ENCODE measurements at regions not wholly inside any gene's neighbourhood (a gene's known extent, or its start where the extent isn't known, plus 50 kb on each side); places are given as distances from the start of the nearest gene placed in this dataset.
A peak's percentile ranks its signal among the peaks of the same experiment; 100 is the strongest.

DNA sequence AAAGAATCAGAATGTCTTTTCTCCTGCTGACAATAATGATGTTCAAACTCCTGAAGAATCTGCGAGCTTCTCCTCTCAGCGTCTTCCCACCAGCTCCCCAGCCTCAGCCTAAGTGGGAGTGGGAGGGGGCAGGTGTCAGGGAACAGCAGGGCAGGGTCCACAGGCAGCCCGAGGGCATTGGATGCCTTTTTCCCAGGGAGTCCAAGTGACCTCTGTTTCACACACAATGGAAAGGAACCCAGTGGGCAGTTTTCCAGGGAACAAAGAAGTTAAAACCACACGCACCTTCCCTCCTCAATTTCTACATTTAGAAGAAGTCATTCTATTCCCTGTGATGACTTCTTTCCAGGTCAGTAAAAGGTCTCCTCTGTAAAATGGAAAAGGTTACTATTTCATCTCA lies 278.5 kb downstream of the PARM1 start:
- no peak for DNase-seq
- no peak overlapping the region for H3K4ac ChIP-seq (ENCODE audit: low read depth, low read length)
- H3K79me1 ChIP-seq (ENCODE audit: insufficient read depth, low read depth, low read length, poor library complexity, severe bottlenecking), result no peaks in the 10 kb centered on the region
- H3K27ac ChIP-seq (ENCODE audit: insufficient read length, low read depth, low read length), result no peak overlapping the region
- H3K9ac ChIP-seq (ENCODE audit: extremely low read depth, insufficient read length, low read length), result no peak overlapping the region
- H3K4me1 ChIP-seq (ENCODE audit: insufficient read depth, low read length), result no peaks in the 10 kb centered on the region
- no peak overlapping the region for H3K18ac ChIP-seq (ENCODE audit: insufficient read length, low read depth, low read length)
- no peak overlapping the region for H2BK15ac ChIP-seq (ENCODE audit: low read depth, low read length)
- no peak overlapping the region for H3K4me2 ChIP-seq (ENCODE audit: insufficient read depth, insufficient read length, low read length)
- Mint-ChIP-seq H3K9me3 (peaks cover 2 to 6% of the 10 kb centered on the region in 2 experiments), H3K4me1 (no peaks in the 10 kb centered on the region; a peak in 2 of 4 replicates), H3K36me3 (ENCODE audit: insufficient read depth in 1 of 3, low read depth in 3 of 3) (no peaks in the 10 kb centered on the region; a peak in 1 of 7 replicates), H3K4me3 (no peak overlapping the region), H3K27ac (no peak overlapping the region), H3K27me3 (ENCODE audit: low read depth) (no peaks in the 10 kb centered on the region)
- H3K23me2 ChIP-seq (ENCODE audit: insufficient read length, low read depth, low read length, poor library complexity, severe bottlenecking), result no peaks in the 10 kb centered on the region
- no peaks in the 10 kb centered on the region for H4K20me1 ChIP-seq (ENCODE audit: control insufficient read depth, insufficient read depth, insufficient read length)
- no peaks in the 10 kb centered on the region for H3K79me2 ChIP-seq (ENCODE audit: insufficient read depth, low read length)
- no peak overlapping the region for H2AFZ ChIP-seq (ENCODE audit: low read length)
- no peak overlapping the region for H3K56ac ChIP-seq (ENCODE audit: insufficient read length, low read depth, low read length)
- H3K27me3 ChIP-seq (ENCODE audit: insufficient read depth, low read length), result no peaks in the 10 kb centered on the region
- H3K9me3 ChIP-seq (ENCODE audit: control insufficient read depth, low read depth, low read length), result no peaks in the 10 kb centered on the region
- no peak overlapping the region for H4K8ac ChIP-seq (replicated peaks; ENCODE audit: insufficient read length, low read depth, low read length)
- H4K5ac ChIP-seq (ENCODE audit: insufficient read length, low read depth, low read length), result no peak overlapping the region
- TF ChIP-seq, protein P1, sequence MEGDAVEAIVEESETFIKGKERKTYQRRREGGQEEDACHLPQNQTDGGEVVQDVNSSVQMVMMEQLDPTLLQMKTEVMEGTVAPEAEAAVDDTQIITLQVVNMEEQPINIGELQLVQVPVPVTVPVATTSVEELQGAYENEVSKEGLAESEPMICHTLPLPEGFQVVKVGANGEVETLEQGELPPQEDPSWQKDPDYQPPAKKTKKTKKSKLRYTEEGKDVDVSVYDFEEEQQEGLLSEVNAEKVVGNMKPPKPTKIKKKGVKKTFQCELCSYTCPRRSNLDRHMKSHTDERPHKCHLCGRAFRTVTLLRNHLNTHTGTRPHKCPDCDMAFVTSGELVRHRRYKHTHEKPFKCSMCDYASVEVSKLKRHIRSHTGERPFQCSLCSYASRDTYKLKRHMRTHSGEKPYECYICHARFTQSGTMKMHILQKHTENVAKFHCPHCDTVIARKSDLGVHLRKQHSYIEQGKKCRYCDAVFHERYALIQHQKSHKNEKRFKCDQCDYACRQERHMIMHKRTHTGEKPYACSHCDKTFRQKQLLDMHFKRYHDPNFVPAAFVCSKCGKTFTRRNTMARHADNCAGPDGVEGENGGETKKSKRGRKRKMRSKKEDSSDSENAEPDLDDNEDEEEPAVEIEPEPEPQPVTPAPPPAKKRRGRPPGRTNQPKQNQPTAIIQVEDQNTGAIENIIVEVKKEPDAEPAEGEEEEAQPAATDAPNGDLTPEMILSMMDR (conservative IDR thresholded peaks at IDR 0.05), result no peak
- H2BK20ac ChIP-seq (ENCODE audit: low read depth, low read length, poor library complexity, severe bottlenecking), result no peak overlapping the region
- H2AK5ac ChIP-seq (ENCODE audit: insufficient read length, low read length), result no peak overlapping the region
- no peak overlapping the region for H2BK120ac ChIP-seq (ENCODE audit: low read depth, low read length, poor library complexity, severe bottlenecking)
- H2BK12ac ChIP-seq (ENCODE audit: insufficient read length, low read depth, low read length), result peak overlapping the region; percentile 4
- no peak overlapping the region for H2BK5ac ChIP-seq (ENCODE audit: insufficient read length, low read length)
- WGBS (ENCODE audit: extremely low coverage, insufficient read length, low lambda C conversion rate), result no CpG with 5 or more reads among the region's 4 CpGs
- H4K91ac ChIP-seq (ENCODE audit: insufficient read length, low read depth, low read length), result no peak overlapping the region
- H3K23ac ChIP-seq (ENCODE audit: insufficient read length, low read depth, low read length), result no peak overlapping the region
- H3T11ph ChIP-seq (ENCODE audit: low read length), result no peak overlapping the region
- no peak overlapping the region for H3K14ac ChIP-seq (ENCODE audit: insufficient read depth, low read length)

Measured in H9 (cell line).